OCI-LY1 (cell line): ENCODE measurements at regions not wholly inside any gene's neighbourhood (a gene's known extent, or its start where the extent isn't known, plus 50 kb on each side); places are given as distances from the start of the nearest gene placed in this dataset.

Experiments
- CTCF ChIP-seq: fragments of 200-600 bp; sonication (generic), shearing (Covaris generic); IDR thresholded peaks from 2 replicates; pipeline ENCODE4 v1.5.1; 2017; ENCODE audit warnings: mild to moderate bottlenecking, antibody characterized with exemption, low read length, moderate library complexity, mixed read lengths
- EZH2 ChIP-seq: fragments of 200-600 bp; sonication (generic), shearing (Covaris generic); IDR thresholded peaks from 2 replicates; pipeline ENCODE4 v1.8.0; 2017; ENCODE audit warnings: borderline replicate concordance, mixed run types, mild to moderate bottlenecking, antibody characterized with exemption, low read length, moderate library complexity, mixed read lengths

GRCh38 chr7:45400680-45401079 is 173.5 kb upstream of the ADCY1 start:
- no peak for TF ChIP-seq CTCF
- TF ChIP-seq EZH2 = no peak
